ENCODE measurements at regions not wholly inside any gene's neighbourhood (a gene's known extent, or its start where the extent isn't known, plus 50 kb on each side); places are given as distances from the start of the nearest gene placed in this dataset.
"Not testable (repeated sequence)": the region's sequence is repeated elsewhere in the genome, so short reads cannot be mapped to it uniquely, and the experiment has no call there.

DNA sequence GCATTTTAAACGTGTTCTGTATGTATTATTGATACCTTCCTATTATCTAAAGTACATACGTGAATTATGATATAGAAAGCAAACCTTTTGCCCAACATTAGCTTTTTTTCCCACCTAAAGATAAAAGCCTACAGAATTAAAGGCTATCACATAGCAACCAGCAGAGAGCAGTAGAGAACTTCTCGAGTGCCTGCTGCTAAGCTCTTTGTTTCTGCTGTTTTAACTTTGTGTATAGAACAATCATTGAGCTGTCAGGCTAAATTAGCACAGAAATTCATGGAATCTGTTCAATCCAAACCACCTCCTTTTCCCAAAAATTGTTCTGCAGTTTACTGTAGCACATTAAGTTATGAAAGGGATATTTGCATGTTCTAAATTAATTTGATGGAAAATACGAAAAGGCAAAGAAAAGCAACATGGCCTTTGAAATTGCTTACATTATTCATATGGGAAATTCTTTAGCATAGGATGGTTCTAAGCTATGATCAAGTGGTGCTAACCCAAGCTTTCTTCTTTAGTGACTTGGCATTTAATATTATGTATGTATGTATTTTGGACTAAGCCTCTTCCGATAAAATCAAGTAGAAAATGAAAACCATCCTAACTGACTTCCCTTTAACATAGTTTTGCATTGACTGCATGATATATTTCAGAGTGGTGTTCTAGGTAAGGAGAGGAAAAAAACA is 1288.5 kb downstream of the GATA3 start:
- intact Hi-C loops (cut with DNase I), result loop anchor here in 1 of 2 donors (5.0 kb wide), 1 partner anchor 1334 kb away; no protein-coding TSS in a partner anchor
- no peak for DNase-seq
- peak; percentile 33 to 63 for ATAC-seq

DNA sequence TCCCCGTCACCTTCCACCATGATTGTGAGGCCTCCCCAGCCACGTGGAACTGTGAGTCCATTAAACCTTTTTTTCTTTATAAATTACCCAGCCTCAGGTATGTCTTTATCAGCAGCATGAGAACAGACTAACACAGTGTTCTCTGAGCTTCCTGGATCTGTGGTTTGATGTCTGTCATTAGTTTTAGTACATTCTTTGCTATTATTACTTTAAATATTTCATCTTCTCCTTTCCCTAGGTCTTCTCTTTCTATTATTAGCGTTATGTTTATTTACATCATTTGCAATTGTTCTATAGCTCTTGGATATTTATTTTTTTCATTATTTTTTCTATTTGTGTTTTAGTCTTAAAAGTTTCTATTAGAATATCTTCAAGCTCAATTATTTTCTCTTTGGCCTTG is 1293.4 kb downstream of the GATA3 start:
- ATAC-seq; intact Hi-C loops (cut with DNase I); DNase-seq: not testable (repeated sequence)

DNA sequence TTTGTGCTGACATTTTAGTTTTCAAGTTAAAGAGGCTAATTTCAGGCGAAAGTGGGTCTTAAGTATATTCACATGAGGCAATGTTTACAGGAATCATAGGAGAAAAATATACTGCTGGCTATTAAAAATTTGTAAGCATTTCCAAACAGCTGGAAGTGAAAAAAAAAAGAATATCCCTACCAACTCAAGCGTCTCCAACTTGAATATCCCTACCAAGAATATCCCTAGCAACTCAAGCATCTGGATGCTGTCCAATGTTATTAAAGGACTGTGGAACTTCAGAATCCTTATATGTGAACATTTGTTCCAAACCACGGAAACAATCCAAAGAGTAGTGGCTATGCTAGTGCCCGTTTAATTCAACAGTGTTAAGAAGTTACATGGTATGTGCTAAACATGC is 1303.0 kb downstream of the GATA3 start:
- ATAC-seq, result no peak
- intact Hi-C loops (cut with DNase I), result no loop called here
- no peak for DNase-seq

DNA sequence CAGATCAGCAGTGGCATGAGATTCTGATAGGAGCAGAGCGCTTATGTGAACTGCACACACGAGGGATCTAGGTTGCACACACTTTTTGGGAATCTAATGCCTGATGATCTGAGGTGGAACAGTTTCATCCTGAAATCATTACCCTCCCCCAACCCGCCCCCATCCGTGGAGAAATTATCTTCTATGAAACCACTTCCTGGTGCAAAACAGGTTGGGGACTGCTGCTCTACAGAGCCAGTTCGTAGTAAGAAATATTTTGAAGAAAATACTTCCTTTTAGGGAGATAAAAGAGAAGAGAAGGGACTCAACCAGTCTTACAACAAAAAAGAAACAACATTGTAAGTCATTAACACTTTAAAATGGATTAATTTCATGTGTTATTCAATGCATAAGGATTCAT is 1308.2 kb downstream of the GATA3 start:
- no peak for DNase-seq
- ATAC-seq, result no peak
- intact Hi-C loops (cut with DNase I), result no loop called here

DNA sequence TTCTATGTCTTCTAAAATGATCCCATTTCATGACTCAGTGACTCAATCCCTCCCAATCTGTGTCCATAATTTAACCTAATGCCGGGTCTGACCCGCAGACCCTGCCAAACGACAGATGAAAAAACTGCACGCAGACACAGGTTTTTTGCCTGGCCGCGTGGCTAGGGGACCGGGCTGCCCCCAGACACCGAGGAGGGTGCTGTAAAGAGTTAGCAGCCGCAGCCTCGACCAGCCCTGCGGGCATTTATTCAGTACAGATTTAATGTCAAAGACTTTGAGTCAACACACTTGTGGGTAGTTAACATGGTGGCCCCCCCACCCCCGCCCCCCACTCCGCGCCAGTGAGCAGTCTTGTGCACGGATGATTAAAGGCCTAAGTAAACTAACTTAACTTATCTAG is 1324.7 kb downstream of the GATA3 start:
- intact Hi-C loops (cut with DNase I), result no loop called here
- ATAC-seq, result no peak

DNA sequence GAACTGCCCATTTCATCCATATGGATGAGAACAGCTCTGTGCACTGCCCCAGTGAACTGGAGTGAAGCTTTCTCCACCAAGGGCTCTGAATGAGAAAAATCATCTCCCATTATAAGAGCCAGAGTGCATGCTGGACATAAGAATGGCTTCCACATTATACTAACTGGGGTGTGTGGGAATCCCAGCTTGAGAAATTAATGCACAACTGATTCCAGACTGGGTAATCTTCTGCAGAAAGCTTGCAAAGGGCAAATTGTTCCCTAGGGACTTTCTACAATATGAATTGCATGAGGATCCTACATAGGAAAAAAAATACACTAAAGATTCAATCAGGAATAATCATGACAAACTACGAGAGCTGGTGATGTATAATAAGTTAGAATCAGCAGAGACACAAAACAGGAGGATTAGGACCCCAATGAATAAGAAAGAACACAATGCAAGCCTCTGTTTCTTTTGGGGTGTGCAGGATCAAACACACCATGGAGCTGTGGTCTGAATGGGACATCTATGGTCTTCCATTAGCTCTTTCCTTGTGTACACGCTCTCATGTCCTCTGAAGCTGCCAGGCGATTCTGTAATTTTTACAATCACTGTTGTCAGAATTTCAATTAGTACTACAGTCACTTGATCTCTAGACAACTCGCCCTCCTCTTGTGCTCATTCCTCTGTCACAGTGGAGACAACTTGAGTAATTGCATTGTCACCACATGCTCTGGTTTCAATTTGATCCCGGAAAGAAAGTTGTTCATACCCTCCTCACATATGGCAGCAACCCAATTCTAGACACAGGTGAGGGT is 1327.4 kb downstream of the GATA3 start:
- intact Hi-C loops (cut with DNase I), result no loop called here
- ATAC-seq (no peak), DNase-seq (no peak)

More for the DNA sequence above, 1324.7 kb downstream of the GATA3 start:
- DNase-seq, result no peak

DNA sequence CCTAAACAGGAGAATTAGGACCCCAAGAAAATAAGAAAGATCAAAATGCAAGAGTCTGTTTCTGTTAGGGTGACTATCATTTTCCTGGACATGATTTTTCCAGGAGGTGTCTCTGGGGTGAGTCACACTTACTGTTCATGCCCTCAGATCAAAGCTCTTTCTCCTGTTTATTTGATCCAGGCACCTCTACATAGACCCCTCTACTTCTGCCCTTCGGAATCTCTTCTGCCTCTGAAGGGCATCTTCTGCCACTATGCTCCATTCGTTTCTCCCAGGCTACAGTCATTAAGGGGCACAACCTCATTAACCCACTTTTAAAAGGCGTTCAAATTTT is 1328.0 kb downstream of the GATA3 start:
- DNase-seq (no peak), ATAC-seq (no peak)
- intact Hi-C loops (cut with DNase I), result no loop called here

DNA sequence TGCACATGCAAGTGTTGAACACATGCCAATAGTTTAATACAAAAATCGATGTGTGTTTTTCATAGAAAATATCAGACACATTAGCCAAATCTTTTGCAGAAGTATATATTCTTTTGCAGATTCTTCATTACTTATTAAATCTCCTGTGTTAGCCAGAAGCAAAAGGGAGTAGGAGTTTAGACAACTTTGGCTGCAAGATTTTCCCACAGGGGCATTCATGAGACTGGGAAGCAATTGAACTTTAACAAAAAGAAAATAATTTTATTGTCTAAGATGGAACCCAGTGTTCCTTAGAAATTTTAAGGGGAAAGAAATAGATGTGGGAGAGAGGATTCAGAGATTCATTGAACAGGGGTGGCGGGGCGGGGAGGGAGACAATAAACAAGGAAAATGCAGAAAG is 1336.0 kb downstream of the GATA3 start:
- no peak for DNase-seq
- intact Hi-C loops (cut with DNase I), result no loop called here

DNA sequence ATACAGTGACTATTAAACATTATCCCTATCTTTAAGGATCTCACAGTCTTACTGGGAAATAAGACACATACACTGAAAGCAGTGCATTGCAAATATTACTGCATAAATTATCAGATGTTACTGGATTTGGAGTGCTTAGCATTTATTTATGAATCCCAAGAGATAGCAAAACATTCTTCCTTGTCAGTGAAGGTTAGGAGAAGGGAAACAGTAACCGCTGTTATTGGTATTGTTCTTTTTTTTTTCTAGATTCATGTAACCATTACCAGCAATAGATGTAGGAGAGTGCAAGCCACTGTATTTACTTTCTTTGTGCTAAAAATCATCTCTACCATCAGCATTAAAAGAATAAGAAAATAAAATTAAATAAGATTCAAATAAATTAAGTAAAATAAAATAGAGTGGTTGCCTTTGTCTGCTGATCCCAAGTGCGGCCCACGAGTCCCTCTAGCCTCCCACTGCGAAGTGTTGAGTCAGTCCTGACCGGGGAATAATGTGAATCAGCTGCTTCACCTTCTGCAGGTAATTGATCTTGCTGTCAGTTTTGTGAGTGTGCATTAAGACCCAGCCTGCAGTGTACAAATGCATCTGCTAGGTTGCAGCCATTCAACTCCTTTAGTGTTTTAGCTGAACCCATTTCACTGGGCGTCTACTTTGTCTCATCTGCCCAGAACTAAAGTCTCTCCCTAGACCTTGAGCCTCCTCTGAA is 1344.9 kb downstream of the GATA3 start:
- intact Hi-C loops (cut with DNase I), result no loop called here
- DNase-seq, result no peak
- ATAC-seq, result no peak

More for the DNA sequence above, 1336.0 kb downstream of the GATA3 start:
- no peak for ATAC-seq

DNA sequence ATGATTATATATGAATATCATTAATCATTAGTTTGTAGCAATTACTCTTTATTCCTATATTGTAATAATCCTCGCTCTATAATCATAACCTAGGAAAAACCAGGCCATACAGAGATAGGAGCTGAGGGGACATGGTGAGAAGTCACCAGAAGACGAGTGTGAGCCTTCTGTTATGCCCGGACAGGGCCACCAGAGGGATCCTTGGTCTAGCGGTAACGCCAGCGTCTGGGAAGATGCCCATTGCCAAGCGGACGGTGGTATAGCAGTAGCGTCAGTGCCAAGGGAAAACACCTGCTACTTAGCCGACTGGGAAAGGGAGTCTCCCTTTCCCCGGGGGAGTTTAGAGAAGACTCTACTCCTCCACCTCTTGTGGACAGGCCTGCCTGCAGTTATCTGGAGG is 1347.6 kb downstream of the GATA3 start:
- DNase-seq; ATAC-seq; intact Hi-C loops (cut with DNase I): not testable (repeated sequence)

DNA sequence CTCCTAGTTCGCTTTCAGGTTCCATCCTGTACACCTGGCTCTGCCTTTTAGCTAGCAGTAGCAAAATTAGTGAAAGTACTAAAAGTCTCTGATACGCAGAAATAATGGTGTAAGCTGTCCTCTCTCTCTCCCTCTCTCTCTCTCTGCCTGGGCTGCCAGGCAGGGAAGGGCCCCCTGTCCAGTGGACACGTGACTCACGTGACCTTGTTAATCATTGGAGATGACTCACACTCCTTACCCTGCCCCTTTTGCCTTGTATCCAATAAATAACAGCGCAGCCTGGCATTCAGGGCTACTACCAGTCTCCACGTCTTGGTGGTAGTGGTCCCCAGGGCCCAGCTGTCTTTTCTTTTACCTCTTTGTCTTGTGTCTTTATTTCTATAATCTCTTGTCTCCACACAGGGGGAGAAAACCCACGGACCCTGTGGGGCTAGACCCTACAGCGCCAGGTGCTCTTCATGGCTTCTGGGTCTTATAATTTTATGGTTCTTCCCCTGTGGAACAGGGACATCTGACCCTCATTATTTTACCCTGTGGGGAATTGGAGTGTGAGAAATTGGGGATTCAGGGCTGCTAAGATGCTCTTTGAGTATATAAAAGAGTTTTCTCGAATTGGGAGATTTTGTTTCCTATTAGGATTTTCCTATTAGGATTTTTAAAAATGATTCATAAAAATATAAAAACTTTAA is 1348.2 kb downstream of the GATA3 start:
- intact Hi-C loops (cut with DNase I); DNase-seq; ATAC-seq: not testable (repeated sequence)

DNA sequence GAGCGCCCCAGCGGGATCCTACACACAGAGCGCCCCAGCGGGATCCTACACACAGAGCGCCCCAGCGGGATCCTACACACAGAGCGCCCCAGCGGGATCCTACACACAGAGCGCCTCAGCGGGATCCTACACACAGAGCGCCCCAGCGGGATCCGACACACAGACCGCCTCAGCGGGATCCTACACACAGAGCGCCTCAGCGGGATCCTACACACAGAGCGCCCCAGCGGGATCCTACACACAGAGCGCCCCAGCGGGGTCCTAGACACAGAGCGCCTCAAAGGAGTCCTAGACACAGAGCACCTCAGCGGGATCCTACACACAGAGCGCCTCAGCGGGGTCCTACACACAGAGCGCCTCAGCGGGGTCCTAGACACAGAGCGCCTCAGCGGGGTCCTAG is 1352.7 kb downstream of the GATA3 start:
- intact Hi-C loops (cut with DNase I); DNase-seq; ATAC-seq: not testable (repeated sequence)

DNA sequence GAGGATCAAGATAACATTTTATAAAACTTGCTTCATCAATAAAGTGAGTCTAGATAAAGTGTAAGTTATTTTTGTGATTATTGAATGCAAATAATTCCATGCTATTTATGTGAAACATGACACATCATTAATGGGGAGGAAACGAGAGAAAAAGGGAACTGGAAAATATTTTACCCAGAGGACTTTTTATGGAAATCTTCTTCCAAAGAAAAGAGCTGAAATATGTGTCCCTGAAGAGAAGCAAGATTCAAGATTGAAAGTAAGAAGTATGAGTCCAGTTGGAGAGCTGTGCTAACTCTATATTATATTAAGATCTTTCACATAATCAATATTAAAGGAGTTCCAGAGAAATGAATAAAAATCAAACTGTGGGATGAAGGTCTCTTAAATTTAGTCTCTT is 1361.8 kb downstream of the GATA3 start:
- ATAC-seq, result no peak
- intact Hi-C loops (cut with DNase I), result no loop called here
- DNase-seq, result no peak

DNA sequence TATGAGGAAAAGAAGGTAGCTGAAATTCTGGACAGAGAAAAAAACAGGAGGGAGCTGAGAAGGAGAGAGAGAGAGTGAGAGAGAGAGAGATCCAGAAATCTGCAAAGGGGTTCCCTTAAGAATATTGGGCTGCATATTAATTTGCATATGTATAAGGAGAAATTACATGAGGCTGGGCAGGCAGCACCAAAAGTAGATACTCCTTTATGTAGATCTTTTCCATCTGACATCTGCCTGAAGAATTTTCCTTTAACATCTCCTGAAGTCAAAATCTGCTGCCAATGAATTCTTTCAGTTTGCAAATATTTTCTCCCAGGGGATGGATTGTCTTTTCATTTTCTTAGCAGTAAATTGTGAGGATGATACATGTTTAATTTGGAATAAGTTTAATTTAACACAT is 1365.3 kb downstream of the GATA3 start:
- ATAC-seq, result no peak
- intact Hi-C loops (cut with DNase I), result no loop called here

DNA sequence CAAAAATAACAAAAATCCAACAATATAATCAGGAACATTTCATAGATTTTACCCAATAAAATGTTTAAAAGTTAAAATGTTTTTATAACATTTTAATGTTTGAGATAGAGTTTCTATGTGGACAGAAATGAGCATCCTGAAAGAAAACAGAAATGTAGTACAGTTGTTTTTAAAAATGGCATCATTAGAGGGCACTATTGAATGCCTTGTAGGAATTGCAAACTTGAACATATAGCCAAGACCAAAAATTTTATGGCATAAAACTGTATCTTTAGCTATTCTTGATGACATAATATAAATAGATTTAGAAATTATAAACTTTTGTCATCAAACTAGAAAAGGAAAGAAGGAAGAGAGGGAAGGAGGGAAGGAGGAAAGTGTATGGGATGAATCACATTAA is 1372.7 kb downstream of the GATA3 start:
- DNase-seq, result no peak
- no peak for ATAC-seq
- intact Hi-C loops (cut with DNase I), result no loop called here

More for the DNA sequence above, 1365.3 kb downstream of the GATA3 start:
- DNase-seq, result no peak

DNA sequence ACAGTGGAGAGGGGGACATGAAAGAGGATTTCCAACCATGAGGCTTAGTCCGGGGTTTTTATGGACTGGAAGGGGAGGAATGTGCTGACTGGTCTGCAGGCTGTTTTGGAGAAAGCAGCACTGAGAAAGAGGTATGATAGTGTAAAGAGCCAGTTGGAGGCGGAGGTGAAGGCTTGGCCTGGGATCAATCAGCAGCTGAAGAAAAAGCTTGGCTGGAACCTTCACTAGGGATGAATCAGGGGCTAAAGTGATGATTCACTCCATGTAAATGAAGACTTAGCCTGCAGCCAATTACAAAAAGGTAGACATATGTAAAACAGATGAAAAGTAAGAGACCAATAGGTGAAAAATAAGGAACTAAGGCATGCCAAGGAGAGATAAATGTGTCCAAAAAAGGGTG is 1382.6 kb downstream of the GATA3 start:
- no peak for ATAC-seq
- no peak for DNase-seq
- intact Hi-C loops (cut with DNase I), result no loop called here

DNA sequence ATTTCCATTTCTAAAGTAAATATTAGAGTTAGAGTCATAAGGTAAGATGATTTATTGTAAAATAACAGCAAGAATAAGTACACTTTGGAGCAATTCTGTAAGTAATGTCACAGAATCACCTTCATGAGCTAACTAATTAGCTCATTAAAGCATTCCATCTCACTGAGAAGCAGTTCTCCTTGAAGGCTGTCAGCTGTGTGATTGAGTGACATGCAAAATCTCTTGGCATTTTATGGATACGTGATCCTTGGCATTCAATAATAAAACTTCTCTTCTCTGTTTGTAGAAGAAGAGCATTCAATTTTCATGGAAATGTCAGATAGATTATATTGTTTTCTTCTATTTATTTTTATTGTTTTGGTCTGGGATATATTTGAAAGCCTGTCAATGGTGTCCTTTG is 1389.3 kb downstream of the GATA3 start:
- ATAC-seq (no peak), DNase-seq (no peak)
- intact Hi-C loops (cut with DNase I), result no loop called here

DNA sequence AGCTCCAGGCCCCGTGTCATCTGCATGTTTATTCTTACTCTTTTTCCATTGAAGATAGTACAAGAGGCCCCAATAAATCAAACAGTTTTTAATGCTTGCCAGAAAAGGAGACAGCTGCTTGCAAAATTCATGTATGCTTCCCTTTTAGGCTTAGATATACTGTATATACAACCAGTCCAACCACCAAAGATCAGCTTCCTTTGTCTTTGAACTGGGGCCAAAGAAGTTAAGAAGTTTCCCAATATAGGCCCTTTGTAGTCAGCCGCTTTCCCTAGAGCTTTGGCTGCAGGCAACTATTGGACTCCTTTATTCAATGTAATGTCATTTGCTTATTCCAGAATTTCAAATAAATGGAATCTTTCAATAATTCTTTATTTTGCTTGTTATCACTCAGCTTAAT is 1395.0 kb downstream of the GATA3 start:
- ATAC-seq (no peak), DNase-seq (no peak)
- intact Hi-C loops (cut with DNase I), result no loop called here

DNA sequence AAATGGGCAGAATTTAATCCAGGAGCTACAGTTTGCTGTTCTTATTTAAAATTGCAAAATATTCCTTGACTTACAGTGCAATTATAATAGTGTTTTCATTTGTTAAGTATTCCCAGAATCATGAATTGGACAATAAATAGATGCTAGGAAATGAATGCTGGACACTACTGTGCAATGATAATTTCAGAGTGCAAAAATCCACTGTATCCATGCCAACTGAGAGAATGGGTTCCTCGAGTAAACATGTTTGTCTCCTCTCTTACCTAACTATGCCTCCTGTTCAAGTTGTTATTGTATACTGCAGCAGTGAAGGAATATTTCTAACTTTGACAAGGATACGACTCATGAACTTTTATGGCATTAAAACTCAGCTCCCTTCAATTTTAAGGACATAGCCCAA is 1396.3 kb downstream of the GATA3 start:
- no peak for ATAC-seq
- intact Hi-C loops (cut with DNase I), result no loop called here
- no peak for DNase-seq
